Inflammatory macrophage treated with lipopolysaccharide for 4 hours (primary cell): ENCODE measurements at regions not wholly inside any gene's neighbourhood (a gene's known extent, or its start where the extent isn't known, plus 50 kb on each side); places are given as distances from the start of the nearest gene placed in this dataset.
A peak's percentile ranks its signal among the peaks of the same experiment; 100 is the strongest.

Source experiments
- DNase-seq: peaks from one replicate; pipeline ENCODE4 v3.0.0-alpha.2; 2020

GRCh38 chr13:105965910-105966309 lies 569.6 kb downstream of the EFNB2 start:
- no peak for DNase-seq

GRCh38 chr13:105962080-105962479 lies 573.4 kb downstream of the EFNB2 start:
- no peak for DNase-seq

GRCh38 chr13:105961438-105961837 lies 574.0 kb downstream of the EFNB2 start:
- no peak for DNase-seq

GRCh38 chr13:105960326-105960725 lies 575.1 kb downstream of the EFNB2 start:
- no peak for DNase-seq

- DNase-seq: no peak
These were observed 575.6 kb downstream of the EFNB2 start for GRCh38 chr13:105959876-105960275.

- DNase-seq: no peak
These were observed 577.6 kb downstream of the EFNB2 start for GRCh38 chr13:105957769-105958438.

- DNase-seq: no peak
These were observed 578.5 kb downstream of the EFNB2 start for GRCh38 chr13:105956921-105957320.

GRCh38 chr13:105952973-105953290 lies 582.5 kb downstream of the EFNB2 start:
- DNase-seq: no peak

- no peak for DNase-seq
These were observed 583.1 kb downstream of the EFNB2 start for GRCh38 chr13:105952233-105952972.

GRCh38 chr13:105948143-105948542 lies 587.3 kb downstream of the EFNB2 start:
- DNase-seq: no peak

GRCh38 chr13:105940882-105941281 lies 594.6 kb downstream of the EFNB2 start:
- DNase-seq: no peak

- no peak for DNase-seq
These were observed 598.0 kb downstream of the EFNB2 start for GRCh38 chr13:105937451-105937850.

GRCh38 chr13:105936816-105937215 lies 598.6 kb downstream of the EFNB2 start:
- DNase-seq: no peak

GRCh38 chr13:105929505-105929904 lies 606.0 kb downstream of the EFNB2 start:
- no peak for DNase-seq

GRCh38 chr13:105928901-105929300 lies 606.6 kb downstream of the EFNB2 start:
- no peak for DNase-seq

GRCh38 chr13:105928048-105928447 lies 607.4 kb downstream of the EFNB2 start:
- DNase-seq: no peak

- no peak for DNase-seq
These were observed 610.0 kb downstream of the EFNB2 start for GRCh38 chr13:105925496-105925895.

- no peak for DNase-seq
These were observed 613.8 kb downstream of the EFNB2 start for GRCh38 chr13:105921711-105922110.

- peak; percentile 15 for DNase-seq
These were observed 615.1 kb downstream of the EFNB2 start for GRCh38 chr13:105920370-105920769.

- no peak for DNase-seq
These were observed 616.4 kb downstream of the EFNB2 start for GRCh38 chr13:105918842-105919741.

GRCh38 chr13:105915146-105915850 lies 620.2 kb downstream of the EFNB2 start:
- no peak for DNase-seq

- DNase-seq: no peak
These were observed 621.0 kb downstream of the EFNB2 start for GRCh38 chr13:105914291-105915036.
